GM21786 (cell line): ENCODE measurements at regions not wholly inside any gene's neighbourhood (a gene's known extent, or its start where the extent isn't known, plus 50 kb on each side); places are given as distances from the start of the nearest gene placed in this dataset.

Experiments
- ATAC-seq: cut with Tn5 transposase; IDR thresholded peaks from one replicate; pipeline ENCODE4 v1.9.1; 2021; ENCODE audit not compliant: unreplicated experiment

DNA sequence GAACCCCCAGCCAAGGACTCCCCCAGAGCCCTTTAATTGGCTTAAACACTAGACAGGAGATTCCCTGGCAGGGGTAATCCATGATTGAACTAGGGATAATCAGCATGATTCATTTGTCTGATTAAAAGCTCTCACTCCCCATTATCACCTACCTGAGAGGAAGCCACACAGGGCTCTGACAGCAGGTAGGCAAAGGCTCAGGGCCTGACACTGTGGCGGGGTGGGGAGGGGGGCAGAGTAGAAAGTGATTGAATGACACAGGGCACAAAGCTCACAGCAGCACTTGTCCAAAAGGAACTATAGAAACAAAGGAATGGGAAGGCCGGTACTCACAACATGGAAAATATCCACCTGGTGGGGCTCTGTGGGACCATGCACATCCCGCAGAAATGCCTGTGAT, 231.6 kb downstream of the MAFB start:
- ATAC-seq = no peak

- no peak for ATAC-seq
Measured at GRCh38 chr20:40452758-40453157, 236.3 kb downstream of the MAFB start.

DNA sequence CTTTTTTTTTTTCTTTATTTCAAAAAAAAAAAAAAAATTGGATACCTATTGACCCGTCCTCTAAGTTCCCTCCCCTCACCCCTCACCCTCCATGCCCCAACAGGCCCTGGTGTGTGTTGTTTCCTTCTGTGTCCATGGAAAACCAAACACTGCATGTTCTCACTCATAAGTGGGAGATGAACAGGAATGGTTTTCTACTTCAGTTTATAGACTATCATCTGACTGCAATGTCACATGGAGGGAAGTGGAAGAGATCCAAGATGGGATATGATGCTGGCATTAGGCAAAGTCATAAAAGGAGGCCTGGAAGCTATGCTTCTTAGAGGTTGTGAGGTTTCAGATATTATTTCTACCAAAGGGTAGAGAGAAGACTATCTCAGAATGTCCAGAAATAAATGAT, 237.5 kb downstream of the MAFB start:
- no peak for ATAC-seq

- ATAC-seq = no peak
Measured at GRCh38 chr20:40449974-40450616, 238.9 kb downstream of the MAFB start.

DNA sequence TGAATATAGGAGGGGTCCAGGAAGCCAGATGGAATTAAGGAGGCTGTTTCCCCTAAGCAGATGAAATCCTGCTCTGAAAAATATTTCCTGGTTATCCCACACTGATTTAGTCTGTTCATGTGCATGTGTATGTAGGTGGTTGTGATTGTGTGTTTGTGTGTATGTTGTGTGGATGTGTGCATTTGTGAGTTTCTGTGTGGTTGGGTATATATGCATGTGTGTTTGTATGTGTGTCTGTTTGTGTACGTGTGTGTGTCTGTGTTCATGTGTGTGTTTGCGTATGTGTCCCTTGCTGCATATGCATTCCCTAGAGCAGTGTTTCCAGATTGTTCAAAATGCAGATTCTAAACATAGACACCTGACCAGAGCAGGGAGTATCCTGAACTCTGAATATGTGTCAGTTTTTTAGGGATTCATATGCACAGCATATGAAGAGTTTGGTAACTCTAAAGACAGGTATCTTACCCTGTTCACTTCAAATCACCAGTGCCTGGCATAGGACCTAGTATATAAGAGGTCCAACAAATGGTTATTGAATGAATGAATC, 239.8 kb downstream of the MAFB start:
- no peak for ATAC-seq

DNA sequence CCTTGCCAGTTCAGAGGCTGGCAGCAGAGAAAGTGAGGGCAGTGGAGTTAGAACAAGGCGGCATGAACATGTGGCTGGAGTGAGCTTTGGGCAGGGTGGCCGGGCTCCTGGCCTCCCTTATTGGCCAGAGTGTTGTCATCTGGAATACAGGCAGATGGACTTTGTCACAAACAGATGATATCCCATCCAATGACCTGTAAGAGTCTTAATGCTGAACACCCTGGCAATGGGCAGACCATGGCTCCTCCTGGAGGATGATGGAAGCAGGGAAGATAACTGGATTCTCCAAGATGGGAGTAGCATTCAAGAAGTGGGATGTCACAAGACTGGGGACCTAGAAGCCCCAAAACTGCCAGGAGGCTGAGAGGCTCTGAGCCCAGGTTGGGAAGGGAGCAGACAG, 242.1 kb downstream of the MAFB start:
- no peak for ATAC-seq

GRCh38 chr20:40444516-40444915, 244.5 kb downstream of the MAFB start:
- no peak for ATAC-seq

DNA sequence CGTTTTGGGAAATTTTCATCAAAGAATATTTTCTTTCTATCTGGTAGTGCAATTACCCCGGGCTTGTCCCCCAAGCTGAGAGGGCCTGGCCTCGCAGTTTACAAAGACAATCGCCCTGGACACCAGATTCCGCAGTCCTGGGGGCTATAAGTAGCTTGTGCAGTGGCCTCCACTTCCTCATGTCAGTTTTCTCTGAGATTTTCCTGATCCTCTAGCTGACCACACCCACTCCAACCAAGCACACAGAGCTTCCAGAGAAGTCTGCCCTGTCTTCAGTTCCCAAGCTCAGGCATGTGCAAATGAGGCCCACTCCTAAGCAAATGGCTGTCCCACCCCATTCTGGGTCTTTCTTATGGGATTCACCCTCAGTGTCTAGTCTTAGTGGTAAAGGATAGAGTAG, 245.3 kb downstream of the MAFB start:
- no peak for ATAC-seq

GRCh38 chr20:40442181-40442963, 246.7 kb downstream of the MAFB start:
- no peak for ATAC-seq

DNA sequence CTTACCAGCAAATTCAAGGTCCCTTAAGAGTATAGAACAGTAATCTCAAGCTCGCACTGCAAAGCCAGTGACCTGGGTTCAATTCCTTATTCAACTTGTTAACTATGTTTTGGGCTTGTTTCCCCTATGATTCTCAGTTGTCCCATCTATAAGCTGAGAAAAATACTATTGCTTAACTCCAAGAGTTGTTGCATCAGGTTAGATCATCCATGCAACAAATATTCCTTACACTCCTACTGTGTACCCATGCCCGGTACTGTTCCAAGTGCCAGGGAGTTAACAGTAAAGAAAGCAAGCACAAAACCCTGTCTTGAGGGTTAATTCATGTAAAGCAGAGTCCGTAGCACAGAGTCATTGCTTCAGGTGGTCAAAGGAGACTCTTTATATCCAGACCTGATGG, 247.3 kb downstream of the MAFB start:
- no peak for ATAC-seq

GRCh38 chr20:40438161-40438830, 250.7 kb downstream of the MAFB start:
- no peak for ATAC-seq

DNA sequence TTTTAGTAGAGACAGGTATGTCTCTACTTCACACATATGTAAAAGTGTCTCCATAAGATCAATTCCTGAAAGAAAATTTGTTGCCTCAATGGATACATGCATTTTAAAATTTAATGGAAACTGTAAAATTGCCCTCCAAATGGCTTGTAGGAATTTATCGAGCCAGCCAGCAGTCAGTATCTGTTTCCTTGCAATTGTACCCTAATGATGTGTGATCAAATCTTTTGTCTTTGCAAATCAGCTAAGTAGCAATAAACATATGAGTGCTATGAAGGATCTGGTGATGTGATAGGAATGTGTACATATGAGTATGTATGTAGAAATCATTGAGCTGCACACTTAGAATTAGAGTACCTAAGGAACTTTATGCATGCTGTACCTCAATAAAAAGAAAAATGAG, 253.0 kb downstream of the MAFB start:
- ATAC-seq = no peak

DNA sequence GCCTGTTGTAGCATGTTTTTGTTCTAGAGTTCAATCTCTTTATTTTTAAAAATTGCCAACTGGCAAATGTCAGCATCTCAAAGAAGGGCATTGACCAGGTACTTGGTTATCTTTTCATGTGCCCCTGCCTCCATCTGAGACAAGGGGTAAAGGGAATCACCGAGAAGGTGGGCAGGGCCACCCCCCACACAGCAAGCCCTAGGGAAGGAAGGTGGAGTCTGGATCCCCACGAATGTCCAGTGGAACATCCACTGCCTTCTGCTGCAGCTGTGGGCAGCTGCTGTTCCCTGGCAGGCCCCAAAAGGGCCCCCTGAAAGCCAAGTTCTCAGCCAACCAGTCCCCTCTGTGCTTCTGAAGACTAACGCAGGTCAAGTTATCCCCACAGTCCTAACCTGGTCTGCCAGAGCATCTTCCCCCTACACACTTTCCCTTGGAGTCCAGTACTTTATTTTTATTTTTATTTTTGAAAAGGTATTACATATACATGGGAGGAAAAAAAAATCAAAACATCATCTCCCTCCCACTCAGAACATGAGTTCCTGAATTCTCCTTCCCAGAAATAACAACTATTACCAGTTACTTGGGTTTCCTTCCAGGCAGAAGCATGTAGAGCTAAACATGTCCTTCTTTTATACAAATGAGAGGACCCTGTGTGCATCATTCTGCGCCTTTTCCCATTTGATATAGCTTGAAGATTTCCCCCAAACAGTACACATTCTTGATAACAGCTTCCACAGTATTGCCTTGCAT, 253.7 kb downstream of the MAFB start:
- no peak for ATAC-seq

- ATAC-seq = no peak
Measured at GRCh38 chr20:40434122-40434521, 254.9 kb downstream of the MAFB start.

DNA sequence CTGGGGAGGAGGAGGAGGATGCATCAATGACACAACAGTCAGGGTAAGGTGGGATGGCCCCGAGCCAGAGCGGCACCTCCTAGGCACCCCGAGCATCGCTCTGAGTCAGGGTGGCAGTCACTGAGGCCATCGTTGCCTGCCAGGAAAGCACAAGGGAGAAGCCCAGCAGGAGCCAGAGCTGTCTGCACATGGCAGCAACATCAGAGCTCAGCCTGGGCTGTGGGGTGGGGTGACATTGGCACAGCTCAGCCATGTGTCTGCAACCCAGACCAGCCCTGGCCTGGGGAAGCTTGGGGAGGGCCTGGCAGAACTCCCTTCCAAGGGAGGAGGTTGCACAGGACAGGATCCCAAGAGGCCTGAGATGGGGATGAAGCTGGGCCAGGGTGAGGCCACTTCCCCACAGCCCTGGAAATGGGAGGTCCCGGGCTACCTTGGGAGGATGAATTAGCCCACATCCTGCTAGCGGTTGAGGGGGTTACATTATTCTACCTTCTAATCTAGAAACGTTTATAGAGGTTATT, 255.6 kb downstream of the MAFB start:
- no peak for ATAC-seq

DNA sequence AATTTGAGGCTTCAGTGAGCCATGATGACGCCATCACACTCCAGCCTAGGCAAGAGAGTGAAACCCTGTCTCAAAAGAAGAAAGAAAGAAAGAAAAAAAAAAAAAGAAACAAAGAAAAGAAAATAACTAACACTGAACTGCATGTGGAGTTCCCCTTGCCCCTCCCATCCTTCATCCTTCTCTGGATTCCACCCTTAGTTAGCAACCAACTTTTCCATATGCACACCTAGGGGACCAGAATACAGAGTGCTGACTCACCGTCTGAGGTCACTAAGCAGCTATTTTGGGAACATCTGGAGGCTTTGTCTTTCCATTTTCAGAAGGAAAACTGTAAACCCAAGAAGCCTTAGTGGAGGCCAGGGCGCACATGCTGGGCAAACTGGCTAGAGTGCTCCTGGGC, 257.4 kb downstream of the MAFB start:
- no peak for ATAC-seq

DNA sequence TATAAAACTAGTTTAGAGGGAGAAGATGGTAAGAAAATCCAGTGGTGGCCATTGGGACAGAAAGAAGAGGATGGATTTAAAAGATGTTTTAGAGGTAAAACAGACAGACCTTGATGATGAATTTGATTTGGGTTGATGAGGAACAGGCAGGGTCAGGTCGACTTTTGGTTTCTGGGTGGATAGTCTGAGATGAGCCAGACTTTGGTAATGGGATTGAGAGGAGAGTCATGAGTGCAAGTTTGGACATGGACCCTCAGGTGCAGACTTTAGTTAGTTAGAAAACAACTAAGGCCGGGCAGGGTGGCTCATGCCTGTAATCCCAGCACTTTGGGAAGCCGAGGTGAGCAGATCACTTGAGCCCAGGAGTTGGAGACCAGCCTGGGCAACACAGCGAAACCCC, 257.9 kb downstream of the MAFB start:
- ATAC-seq = no peak

DNA sequence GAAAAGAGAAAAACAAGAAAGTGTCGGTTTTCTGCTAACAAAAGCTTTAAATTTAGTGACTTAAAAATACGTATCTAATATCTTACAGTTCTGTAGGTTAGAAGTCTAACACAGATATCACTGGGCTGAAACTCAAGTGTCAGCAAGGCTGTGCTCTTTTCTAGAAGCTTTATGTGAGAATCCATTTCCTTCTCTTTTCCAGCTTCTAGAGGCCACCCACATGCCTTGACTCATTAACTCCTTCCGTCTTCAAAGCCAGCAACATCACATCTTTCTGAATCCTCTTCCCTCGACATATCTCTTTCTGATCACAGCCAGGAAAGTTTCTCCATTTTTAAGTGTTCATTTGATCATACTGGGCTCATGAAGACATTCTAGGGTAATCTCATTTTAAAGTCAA, 262.0 kb downstream of the MAFB start:
- no peak for ATAC-seq

DNA sequence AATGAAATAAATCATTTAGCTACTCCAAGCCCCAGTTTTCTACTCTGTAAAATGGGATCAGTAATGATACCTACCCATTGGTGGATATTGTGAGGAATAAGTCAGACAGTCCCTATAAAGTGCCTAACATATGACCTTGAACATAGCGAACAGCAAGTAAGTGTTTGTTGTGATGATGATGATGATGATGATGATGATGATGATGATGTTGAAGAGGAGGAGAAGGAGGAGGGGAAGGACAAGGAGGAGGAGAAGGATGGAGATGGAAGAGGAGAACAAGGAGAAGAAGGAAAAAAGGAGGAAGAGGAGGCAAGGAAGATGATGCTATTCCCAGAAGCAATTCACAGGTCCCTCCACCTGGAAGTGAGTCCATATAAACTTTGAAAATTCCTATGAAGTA, 264.3 kb downstream of the MAFB start:
- no peak for ATAC-seq

GRCh38 chr20:40422656-40423055, 266.4 kb downstream of the MAFB start:
- ATAC-seq = no peak

DNA sequence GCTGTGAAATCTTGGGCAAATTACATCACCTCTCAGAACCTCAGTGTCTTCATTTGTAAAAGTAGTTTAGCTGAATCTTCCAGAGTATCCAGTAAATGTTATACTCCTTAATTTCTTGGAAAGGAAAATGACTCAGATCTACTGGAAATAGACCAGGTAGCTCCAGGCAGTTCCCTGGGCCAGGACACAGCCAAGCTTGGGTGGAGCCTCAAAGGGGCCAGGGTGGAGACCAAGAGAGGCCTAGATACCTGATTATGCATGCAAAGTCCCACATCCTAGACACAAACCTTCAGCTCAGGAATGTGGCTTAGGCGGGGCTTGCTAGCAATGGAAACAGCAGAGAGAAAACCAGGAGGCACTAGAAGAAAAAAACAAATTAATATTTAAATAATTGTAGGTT, 272.8 kb downstream of the MAFB start:
- no peak for ATAC-seq
